Heart left ventricle (tissue), 16 donors: ENCODE measurements at regions not wholly inside any gene's neighbourhood (a gene's known extent, or its start where the extent isn't known, plus 50 kb on each side); places are given as distances from the start of the nearest gene placed in this dataset.
A peak's percentile ranks its signal among the peaks of the same experiment; 100 is the strongest.

ENCODE experiments used
- ATAC-seq, 4 donors: fragments of 200-7000 bp; cut with Tn5 transposase; one replicate each; pipeline ENCODE4 v1.9.1; 2020 to 2022; ENCODE audit warnings: moderate library complexity in 4 of 4, mild to moderate bottlenecking in 3 of 4, moderate number of reproducible peaks in 1 of 4
- DNase-seq, 5 donors: peaks; one replicate each; pipeline ENCODE4 v3.0.0-alpha.2; 2020
- H3K27ac ChIP-seq, 12 donors: fragments of 200-600 bp; sonication (generic) in 4 of 12; one replicate each; pipeline versions ENCODE4 v1.5.0 to v1.8.0; 2016 to 2022; ENCODE audit warnings: mild to moderate bottlenecking in 2 of 12
- H3K27me3 ChIP-seq, 9 donors: fragments of 200-600 bp; sonication (generic) in 2 of 9; one replicate each; pipeline versions ENCODE4 v1.5.1 to v1.8.0; 2016 to 2022; ENCODE audit warnings: mild to moderate bottlenecking in 3 of 9
- H3K36me3 ChIP-seq, 9 donors: fragments of 200-600 bp; sonication (generic) in 2 of 9; one replicate each; pipeline versions ENCODE4 v1.5.0 to v1.8.0; 2018 to 2022; ENCODE audit warnings: mild to moderate bottlenecking in 2 of 9
- H3K4me1 ChIP-seq, 12 donors: fragments of 200-600 bp; sonication (generic) in 4 of 12; one replicate each; pipeline versions ENCODE4 v1.5.0 to v1.8.0; 2016 to 2022; ENCODE audit warnings: mild to moderate bottlenecking in 3 of 12
- H3K4me3 ChIP-seq, 12 donors: fragments of 200-600 bp; sonication (generic) in 4 of 12; one replicate each; pipeline versions ENCODE4 v1.5.0 to v1.8.0; 2017 to 2022; ENCODE audit warnings: mild to moderate bottlenecking in 9 of 12, moderate library complexity in 4 of 12
- H3K9me3 ChIP-seq, 12 donors: fragments of 200-600 bp; sonication (generic) in 4 of 12; one replicate each; pipeline versions ENCODE4 v1.5.0 to v1.8.0; 2016 to 2022; ENCODE audit warnings: mild to moderate bottlenecking in 1 of 12
- POLR2A ChIP-seq, 2 donors: fragments of 450-650 bp; IDR thresholded peaks; one replicate each; pipeline ENCODE4 v1.6.1; 2017; ENCODE audit warnings: antibody characterized with exemption in 2 of 2, mild to moderate bottlenecking in 2 of 2, moderate library complexity in 2 of 2
- WGBS, 4 donors: extraction: QIAGEN DNeasy Blood & Tissue Kit in 2 of 4; methylation state at CpG; one replicate each; pipeline versions ENCODE4 v1.1.5 to v1.1.7; 2013 to 2018; 5-methylcytosine and 5-hydroxymethylcytosine counted together
- intact Hi-C, 10 donors: fragments of 100-400 bp; cut with DNase I; formaldehyde crosslinking; loops; one replicate each; pipeline versions ENCODE4 v1.11.1 to v1.14.2; 2022
- TF ChIP-seq, protein P1 (sequence below), 12 donors: fragments of 200-600 bp; sonication (generic) in 4 of 12; IDR thresholded peaks; one replicate each; pipeline versions ENCODE4 v1.5.0 to v1.8.0; 2018 to 2022; ENCODE audit warnings: antibody characterized with exemption in 12 of 12, mild to moderate bottlenecking in 5 of 12
- donor health status: ischemic (EF 13 %, LVEDD 7.1; RV severe dilation, severe dysfunction).
- donor health status: healthy with polysubstance abuse.
- donor health status: DM: no; HTN: yes; CAD: no.
- donor health status: DM: no; HTN: no; CAD: no.
- donor health status: ischemic (EF 25% LVEDD 6.9; RV normal size, moderate dysfunction).
- donor health status: ischemic (EF 25% LVEDD 5.7; RV mildly dilated, moderate dysfunction).
- donor health status: healthy.
- donor health status: DM: yes; HTN: yes; CAD: no.
- donor health status: ischemic (EF 35%, LVEDD 5.7; RV mildly dilated, moderate dysfunction).
- donor health status: nonischemic (EF 11% LVEDD 7.7; RV severe dilation, severe dysfunction).
- donor health status: DM: yes; HTN: yes; CAD: no.
- donor health status: PGD.
- donor health status: ischemic (EF 29% LVEDD 5.4; RV normal size, mild dysfunction).
- donor health status: nonischemic (EF 23%, LVEDD 6.1; RV moderate dilation, normal function).

GRCh38 chr1:111030590-111030989 is 66.9 kb upstream of the LRIF1 start:
- Histone ChIP-seq H3K4me3 (no peak overlapping the region), H3K4me1 (no peaks in the 10 kb centered on the region), H3K27ac (no peak overlapping the region), H3K36me3 (no peaks in the 10 kb centered on the region), H3K27me3 (no peaks in the 10 kb centered on the region), H3K9me3 (peaks cover 0 to 3% (median 0%) of the 10 kb centered on the region in 12 donors)
- DNase-seq, result peak in 1 of 5 donors; percentile 13
- WGBS, 4 donors, result 46 to 61% (median 51%) methylated on average over 1 of the region's 1 CpG
- TF ChIP-seq, protein P1, sequence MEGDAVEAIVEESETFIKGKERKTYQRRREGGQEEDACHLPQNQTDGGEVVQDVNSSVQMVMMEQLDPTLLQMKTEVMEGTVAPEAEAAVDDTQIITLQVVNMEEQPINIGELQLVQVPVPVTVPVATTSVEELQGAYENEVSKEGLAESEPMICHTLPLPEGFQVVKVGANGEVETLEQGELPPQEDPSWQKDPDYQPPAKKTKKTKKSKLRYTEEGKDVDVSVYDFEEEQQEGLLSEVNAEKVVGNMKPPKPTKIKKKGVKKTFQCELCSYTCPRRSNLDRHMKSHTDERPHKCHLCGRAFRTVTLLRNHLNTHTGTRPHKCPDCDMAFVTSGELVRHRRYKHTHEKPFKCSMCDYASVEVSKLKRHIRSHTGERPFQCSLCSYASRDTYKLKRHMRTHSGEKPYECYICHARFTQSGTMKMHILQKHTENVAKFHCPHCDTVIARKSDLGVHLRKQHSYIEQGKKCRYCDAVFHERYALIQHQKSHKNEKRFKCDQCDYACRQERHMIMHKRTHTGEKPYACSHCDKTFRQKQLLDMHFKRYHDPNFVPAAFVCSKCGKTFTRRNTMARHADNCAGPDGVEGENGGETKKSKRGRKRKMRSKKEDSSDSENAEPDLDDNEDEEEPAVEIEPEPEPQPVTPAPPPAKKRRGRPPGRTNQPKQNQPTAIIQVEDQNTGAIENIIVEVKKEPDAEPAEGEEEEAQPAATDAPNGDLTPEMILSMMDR (IDR thresholded peaks at IDR 0.05), result peak; percentile 43 to 80 (median 60)
- TF ChIP-seq POLR2A (IDR thresholded peaks at IDR 0.05), result no peak
- ATAC-seq, result no peak
- intact Hi-C loops, result loop anchor here in 1 of 10 donors (5.0 kb wide), 1 partner anchor 372 kb away; no protein-coding TSS in a partner anchor

- TF ChIP-seq POLR2A (IDR thresholded peaks at IDR 0.05), result no peak
- TF ChIP-seq, protein P1 (IDR thresholded peaks at IDR 0.05), result no peak
- H3K4me3 ChIP-seq, result no peak overlapping the region
- peaks cover 0 to 10% (median 0%) of the 10 kb centered on the region in 9 donors for H3K27me3 ChIP-seq
- no peaks in the 10 kb centered on the region for H3K36me3 ChIP-seq
- ATAC-seq, result no peak
- intact Hi-C loops, result no loop called here
- H3K9me3 ChIP-seq, result peaks cover 0 to 3% (median 0%) of the 10 kb centered on the region in 12 donors
- WGBS, 4 donors, result 48 to 58% (median 55%) methylated on average over 4 of the region's 4 CpGs
- DNase-seq, result no peak
- H3K4me1 ChIP-seq, result no peaks in the 10 kb centered on the region
- H3K27ac ChIP-seq, result no peak overlapping the region
These were observed 61.4 kb upstream of the LRIF1 start for GRCh38 chr1:111025109-111025508.

DNA sequence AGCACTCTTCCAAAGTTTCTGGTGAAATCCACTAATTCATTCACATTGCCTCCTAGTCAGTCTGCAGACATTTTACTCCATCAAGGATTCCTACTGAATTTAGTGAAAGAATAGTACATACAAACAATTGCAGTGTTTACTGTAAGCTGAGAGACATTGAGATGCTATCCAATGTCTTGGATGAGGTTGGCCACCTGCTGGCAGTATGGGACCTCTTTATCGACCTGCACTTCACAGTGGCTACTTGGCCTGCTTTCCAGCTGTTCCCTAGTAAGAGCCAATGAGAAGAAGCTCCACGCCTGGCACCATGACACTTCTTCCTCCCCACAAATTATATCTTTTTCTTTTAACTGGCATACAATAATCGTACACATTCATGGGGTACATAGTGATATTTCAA is 51.5 kb upstream of the LRIF1 start:
- Histone ChIP-seq H3K4me3 (no peak overlapping the region), H3K4me1 (no peaks in the 10 kb centered on the region), H3K9me3 (peaks cover 0 to 31% (median 0%) of the 10 kb centered on the region in 12 donors), H3K27ac (no peak overlapping the region), H3K36me3 (no peaks in the 10 kb centered on the region), H3K27me3 (peaks cover 0 to 4% (median 0%) of the 10 kb centered on the region in 9 donors)
- ATAC-seq, result no peak
- DNase-seq, result no peak
- intact Hi-C loops, result no loop called here
- no peak for TF ChIP-seq POLR2A (IDR thresholded peaks at IDR 0.05)
- TF ChIP-seq, protein P1 (IDR thresholded peaks at IDR 0.05), result no peak
- WGBS, 4 donors, result 50 to 60% (median 54%) methylated on average over 3 of the region's 3 CpGs
